CD4-positive, alpha-beta T cell treated with Interleukin-4 for 4 hours (primary cell): ENCODE measurements at regions not wholly inside any gene's neighbourhood (a gene's known extent, or its start where the extent isn't known, plus 50 kb on each side); places are given as distances from the start of the nearest gene placed in this dataset.

ENCODE experiments used
- DNase-seq: peaks from one replicate; pipeline ENCODE4 v3.0.0-alpha.2; 2020

- DNase-seq = no peak
Measured at GRCh38 chr3:41118461-41119390, 80.6 kb upstream of the CTNNB1 start.

GRCh38 chr3:41120460-41120859 lies 78.8 kb upstream of the CTNNB1 start:
- no peak for DNase-seq

GRCh38 chr3:41125258-41125657 lies 74.0 kb upstream of the CTNNB1 start:
- no peak for DNase-seq

GRCh38 chr3:41126472-41126871 lies 72.8 kb upstream of the CTNNB1 start:
- DNase-seq = no peak

- DNase-seq = no peak
Measured at GRCh38 chr3:41126961-41127360, 72.3 kb upstream of the CTNNB1 start.

GRCh38 chr3:41127414-41127813 lies 71.9 kb upstream of the CTNNB1 start:
- DNase-seq = no peak

- no peak for DNase-seq
Measured at GRCh38 chr3:41129731-41130130, 69.6 kb upstream of the CTNNB1 start.

- DNase-seq = no peak
Measured at GRCh38 chr3:41131224-41131623, 68.1 kb upstream of the CTNNB1 start.

- DNase-seq = no peak
Measured at GRCh38 chr3:41137686-41138111, 61.6 kb upstream of the CTNNB1 start.

- DNase-seq = no peak
Measured at GRCh38 chr3:41138146-41138545, 61.2 kb upstream of the CTNNB1 start.

- no peak for DNase-seq
Measured at GRCh38 chr3:41138601-41139000, 60.7 kb upstream of the CTNNB1 start.

GRCh38 chr3:41140242-41140641 lies 59.1 kb upstream of the CTNNB1 start:
- no peak for DNase-seq

GRCh38 chr3:41141433-41142167 lies 57.7 kb upstream of the CTNNB1 start:
- DNase-seq = no peak

GRCh38 chr3:41143421-41144031 lies 55.8 kb upstream of the CTNNB1 start:
- DNase-seq = no peak

GRCh38 chr3:41144631-41145030 lies 54.7 kb upstream of the CTNNB1 start:
- no peak for DNase-seq

- DNase-seq = no peak
Measured at GRCh38 chr3:41148478-41148877, 50.8 kb upstream of the CTNNB1 start.

- DNase-seq = no peak
Measured at GRCh38 chr3:41148901-41149300, 50.4 kb upstream of the CTNNB1 start.
